ENCODE measurements at regions not wholly inside any gene's neighbourhood (a gene's known extent, or its start where the extent isn't known, plus 50 kb on each side); places are given as distances from the start of the nearest gene placed in this dataset.

GRCh38 chr15:47135267-47135666, 582.0 kb upstream of the SEMA6D start:
- no peak overlapping the region for H3K4me3 ChIP-seq (ENCODE audit: low read length)
- no peaks in the 10 kb centered on the region for H4K20me1 ChIP-seq (ENCODE audit: control insufficient read depth, insufficient read depth, low read depth, low read length)
- TF ChIP-seq EZH2phosphoT487 (IDR thresholded peaks at IDR 0.05; ENCODE audit: borderline replicate concordance, low read length) (no peak), CTCF (IDR thresholded peaks at IDR 0.05; ENCODE audit: low read depth, low read length, poor library complexity, severe bottlenecking) (no peak)
- H3K9me2 ChIP-seq (replicated peaks; ENCODE audit: control insufficient read depth, low read length): no peaks in the 10 kb centered on the region
- no peaks in the 10 kb centered on the region for H3K4me1 ChIP-seq (ENCODE audit: control insufficient read depth, low read length)
- no peaks in the 10 kb centered on the region for H3K9me3 ChIP-seq (ENCODE audit: control insufficient read depth, insufficient read depth, low read length)
- no peaks in the 10 kb centered on the region for H3F3A ChIP-seq (ENCODE audit: control insufficient read depth, insufficient read depth)
- H3K79me2 ChIP-seq (ENCODE audit: control insufficient read depth, low read length): no peaks in the 10 kb centered on the region
- no peak overlapping the region for H3K27ac ChIP-seq (ENCODE audit: low read depth, low read length)
- H3K27me3 ChIP-seq (ENCODE audit: control insufficient read depth, low read length): no peaks in the 10 kb centered on the region
- H3K4me2 ChIP-seq (ENCODE audit: low read length): no peak overlapping the region
- H3K36me3 ChIP-seq (ENCODE audit: control insufficient read depth, low read length): no peaks in the 10 kb centered on the region

DNA sequence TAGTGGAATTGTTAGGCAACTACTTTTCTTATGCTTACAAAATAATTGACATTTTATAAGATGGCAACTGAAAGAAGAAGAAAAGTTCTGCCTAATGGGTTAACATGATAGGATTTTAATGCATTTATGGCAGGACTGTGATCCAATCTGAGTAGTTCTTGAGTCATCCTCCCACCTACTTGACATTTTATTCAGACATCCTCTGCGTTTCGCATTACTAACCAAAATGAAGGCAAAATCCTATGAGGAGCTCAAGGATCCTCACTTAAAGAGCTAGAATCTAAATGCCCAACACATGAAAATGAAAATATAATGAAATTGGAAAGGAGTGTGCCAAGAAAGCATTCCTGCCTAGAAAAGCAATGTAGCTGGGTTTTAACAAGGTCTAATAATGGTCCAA, 581.1 kb upstream of the SEMA6D start:
- H3K27ac ChIP-seq (ENCODE audit: low read depth, low read length): no peak overlapping the region
- no peaks in the 10 kb centered on the region for H3K4me1 ChIP-seq (ENCODE audit: control insufficient read depth, low read length)
- H3K9me2 ChIP-seq (replicated peaks; ENCODE audit: control insufficient read depth, low read length): no peaks in the 10 kb centered on the region
- no peaks in the 10 kb centered on the region for H3F3A ChIP-seq (ENCODE audit: control insufficient read depth, insufficient read depth)
- TF ChIP-seq EZH2phosphoT487 (IDR thresholded peaks at IDR 0.05; ENCODE audit: borderline replicate concordance, low read length): no peak
- no peak for TF ChIP-seq CTCF (IDR thresholded peaks at IDR 0.05; ENCODE audit: low read depth, low read length, poor library complexity, severe bottlenecking)
- no peaks in the 10 kb centered on the region for H3K36me3 ChIP-seq (ENCODE audit: control insufficient read depth, low read length)
- no peaks in the 10 kb centered on the region for H4K20me1 ChIP-seq (ENCODE audit: control insufficient read depth, insufficient read depth, low read depth, low read length)
- H3K4me3 ChIP-seq (ENCODE audit: low read length): no peak overlapping the region
- H3K79me2 ChIP-seq (ENCODE audit: control insufficient read depth, low read length): no peaks in the 10 kb centered on the region
- no peaks in the 10 kb centered on the region for H3K9me3 ChIP-seq (ENCODE audit: control insufficient read depth, insufficient read depth, low read length)
- H3K27me3 ChIP-seq (ENCODE audit: control insufficient read depth, low read length): no peaks in the 10 kb centered on the region
- no peak overlapping the region for H3K4me2 ChIP-seq (ENCODE audit: low read length)

DNA sequence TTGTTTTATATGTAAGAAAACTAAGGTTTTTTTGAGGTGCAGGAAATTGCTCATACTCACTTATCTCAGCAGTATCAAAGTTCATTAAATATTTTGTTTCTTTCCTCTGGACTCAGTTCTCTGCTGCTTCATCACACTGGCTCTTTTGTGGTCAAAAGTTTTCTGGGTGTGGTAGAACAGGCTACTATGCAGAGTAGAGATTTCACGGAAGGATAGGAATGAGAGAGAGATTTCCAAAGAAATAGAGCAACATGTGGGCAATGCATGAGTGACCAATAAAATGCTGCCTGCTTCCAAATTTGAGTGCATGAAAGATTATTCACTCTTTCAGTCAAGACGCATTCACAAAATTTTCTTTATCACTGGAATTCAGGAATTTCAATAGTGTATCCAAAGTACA, 577.3 kb upstream of the SEMA6D start:
- TF ChIP-seq EZH2phosphoT487 (IDR thresholded peaks at IDR 0.05; ENCODE audit: borderline replicate concordance, low read length) (no peak), CTCF (IDR thresholded peaks at IDR 0.05; ENCODE audit: low read depth, low read length, poor library complexity, severe bottlenecking) (no peak)
- Histone ChIP-seq H3K27me3 (ENCODE audit: control insufficient read depth, low read length) (no peaks in the 10 kb centered on the region), H4K20me1 (ENCODE audit: control insufficient read depth, insufficient read depth, low read depth, low read length) (no peaks in the 10 kb centered on the region), H3K4me2 (ENCODE audit: low read length) (no peak overlapping the region), H3K9me3 (ENCODE audit: control insufficient read depth, insufficient read depth, low read length) (no peaks in the 10 kb centered on the region), H3K36me3 (ENCODE audit: control insufficient read depth, low read length) (no peaks in the 10 kb centered on the region), H3K4me1 (ENCODE audit: control insufficient read depth, low read length) (no peaks in the 10 kb centered on the region), H3K4me3 (ENCODE audit: low read length) (no peak overlapping the region), H3F3A (ENCODE audit: control insufficient read depth, insufficient read depth) (no peaks in the 10 kb centered on the region), H3K9me2 (replicated peaks; ENCODE audit: control insufficient read depth, low read length) (no peaks in the 10 kb centered on the region), H3K79me2 (ENCODE audit: control insufficient read depth, low read length) (no peaks in the 10 kb centered on the region), H3K27ac (ENCODE audit: low read depth, low read length) (no peak overlapping the region)

DNA sequence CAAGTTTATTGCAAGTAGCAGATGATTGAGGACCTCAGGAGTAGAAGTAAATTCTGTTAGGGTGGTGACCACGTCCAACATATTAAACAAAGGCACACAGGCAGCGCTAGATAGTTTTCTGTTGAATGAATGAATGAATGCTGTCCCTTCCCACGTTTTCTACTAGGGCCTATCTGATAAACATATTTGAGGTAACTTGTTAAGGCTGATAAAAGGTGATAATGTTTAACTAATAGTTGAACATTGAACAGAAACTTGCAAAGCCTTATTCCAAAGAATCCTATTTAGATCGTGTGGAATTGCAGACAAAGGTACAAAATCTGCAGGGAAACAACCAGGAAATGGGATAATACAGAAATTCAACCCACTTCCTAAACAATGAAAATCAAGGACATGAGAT, 559.5 kb upstream of the SEMA6D start:
- Histone ChIP-seq H3K9me2 (replicated peaks; ENCODE audit: control insufficient read depth, low read length) (no peaks in the 10 kb centered on the region), H3F3A (ENCODE audit: control insufficient read depth, insufficient read depth) (no peaks in the 10 kb centered on the region), H4K20me1 (ENCODE audit: control insufficient read depth, insufficient read depth, low read depth, low read length) (no peaks in the 10 kb centered on the region), H3K4me2 (ENCODE audit: low read length) (no peak overlapping the region), H3K27ac (ENCODE audit: low read depth, low read length) (no peak overlapping the region), H3K36me3 (ENCODE audit: control insufficient read depth, low read length) (no peaks in the 10 kb centered on the region), H3K9me3 (ENCODE audit: control insufficient read depth, insufficient read depth, low read length) (no peaks in the 10 kb centered on the region), H3K4me3 (ENCODE audit: low read length) (no peak overlapping the region), H3K27me3 (ENCODE audit: control insufficient read depth, low read length) (no peaks in the 10 kb centered on the region), H3K79me2 (ENCODE audit: control insufficient read depth, low read length) (no peaks in the 10 kb centered on the region), H3K4me1 (ENCODE audit: control insufficient read depth, low read length) (no peaks in the 10 kb centered on the region)
- TF ChIP-seq CTCF (IDR thresholded peaks at IDR 0.05; ENCODE audit: low read depth, low read length, poor library complexity, severe bottlenecking) (no peak), EZH2phosphoT487 (IDR thresholded peaks at IDR 0.05; ENCODE audit: borderline replicate concordance, low read length) (no peak)
